Stomach (tissue), 8 donors: ENCODE measurements at regions not wholly inside any gene's neighbourhood (a gene's known extent, or its start where the extent isn't known, plus 50 kb on each side); places are given as distances from the start of the nearest gene placed in this dataset.

ENCODE experiments used
- DNase-seq, 2 donors: peaks; one replicate each; pipeline versions ENCODE4 v3.0.0 to v3.0.0-alpha.2; 2013 to 2019
- H3K27ac ChIP-seq, 5 donors: fragments of 200-600 bp in 4 of 5; sonication (generic) in 4 of 5; one replicate each; pipeline ENCODE4 v1.5.1; 2013 to 2019; ENCODE audit warnings: mild to moderate bottlenecking in 1 of 5, moderate library complexity in 1 of 5
- H3K27me3 ChIP-seq, 3 donors: fragments of 200-600 bp; sonication (generic); one replicate each; pipeline ENCODE4 v1.5.1; 2017 to 2019; ENCODE audit warnings: mixed run types in 1 of 3
- H3K36me3 ChIP-seq, 4 donors: fragments of 200-600 bp; sonication (generic); 1 replicate in 3 of 4; 2 replicates in 1 of 4; pipeline ENCODE4 v1.5.1; 2016 to 2019
- H3K4me1 ChIP-seq, 4 donors: fragments of 200-600 bp; sonication (generic); one replicate each; pipeline ENCODE4 v1.5.1; 2016 to 2019
- H3K4me3 ChIP-seq, 4 donors: fragments of 200-600 bp; sonication (generic) in 3 of 4; one replicate each; pipeline ENCODE4 v1.5.1; 2016 to 2019; ENCODE audit warnings: mild to moderate bottlenecking in 1 of 4
- H3K9me3 ChIP-seq, 4 donors: fragments of 200-600 bp; sonication (generic); one replicate each; pipeline ENCODE4 v1.5.1; 2016 to 2019
- CTCF ChIP-seq, 7 experiments: fragments of 450-650 bp in 4 of 7; fragments of 200-600 bp in 3 of 7; sonication (generic) in 3 of 7; IDR thresholded peaks; one replicate each; pipeline ENCODE4 v1.5.1; 2016 to 2019; ENCODE audit warnings: antibody characterized with exemption in 7 of 7, control low read depth in 2 of 7, mild to moderate bottlenecking in 1 of 7
- EP300 ChIP-seq: sonication (generic); formaldehyde crosslinking; IDR thresholded peaks from one replicate; pipeline ENCODE4 v1.6.1; 2017; ENCODE audit warnings: antibody characterized with exemption
- POLR2A ChIP-seq, 4 donors: fragments of 450-650 bp; IDR thresholded peaks; one replicate each; pipeline ENCODE4 v1.6.1; 2016; ENCODE audit warnings: antibody characterized with exemption in 4 of 4, control low read depth in 2 of 4, mild to moderate bottlenecking in 1 of 4, moderate library complexity in 1 of 4
- POLR2AphosphoS5 ChIP-seq, 3 donors: sonication (generic); formaldehyde crosslinking; IDR thresholded peaks; one replicate each; pipeline ENCODE4 v1.6.1; 2016; ENCODE audit warnings: antibody characterized with exemption in 3 of 3
- WGBS, 5 donors: extraction: QIAGEN DNeasy Blood & Tissue Kit in 3 of 5; methylation state at CpG; one replicate each; pipeline versions ENCODE4 v1.1.5 to v1.1.7; 2013 to 2018; 5-methylcytosine and 5-hydroxymethylcytosine counted together
- intact Hi-C: fragments of 100-400 bp; cut with DNase I; formaldehyde crosslinking; loops from one replicate; pipeline ENCODE4 v1.15.1; 2023; ENCODE audit warnings: low total_unique reads
- donor health status: healthy with polysubstance abuse.
- donor health status: Bipolar disorder and iron deficiency.
- donor health status: healthy.

- Histone ChIP-seq H3K36me3 (no peaks in the 10 kb centered on the region), H3K4me3 (no peak overlapping the region)
- 36 to 77% (median 66%) methylated on average over 2 of the region's 2 CpGs for WGBS, 5 donors
Measured at GRCh38 chrX:10904220-10904619, 206.9 kb upstream of the HCCS start.

GRCh38 chrX:10906866-10907265, 204.3 kb upstream of the HCCS start:
- TF ChIP-seq POLR2A (IDR thresholded peaks at IDR 0.05): no peak
- H3K4me3 ChIP-seq: no peak overlapping the region
- no peak for DNase-seq
- intact Hi-C loops: no loop called here
- peaks cover 0 to 13% (median 3%) of the 10 kb centered on the region in 4 donors for H3K9me3 ChIP-seq
- no peaks in the 10 kb centered on the region for H3K36me3 ChIP-seq
- 53 to 100% (median 77%) methylated on average over 1 of the region's 1 CpG for WGBS, 5 donors
- H3K27me3 ChIP-seq: no peaks in the 10 kb centered on the region
- H3K4me1 ChIP-seq: no peaks in the 10 kb centered on the region
- H3K27ac ChIP-seq: no peak overlapping the region

More at GRCh38 chrX:10904220-10904619, 206.9 kb upstream of the HCCS start:
- DNase-seq: no peak
- intact Hi-C loops: no loop called here
- peaks cover 0 to 13% (median 3%) of the 10 kb centered on the region in 4 donors for H3K9me3 ChIP-seq
- TF ChIP-seq CTCF (IDR thresholded peaks at IDR 0.05) (no peak), EP300 (no peak), POLR2A (IDR thresholded peaks at IDR 0.05) (no peak), POLR2AphosphoS5 (IDR thresholded peaks at IDR 0.05) (no peak)
- no peaks in the 10 kb centered on the region for H3K27me3 ChIP-seq
- H3K27ac ChIP-seq: no peak overlapping the region
- H3K4me1 ChIP-seq: peaks cover 0 to 8% (median 0%) of the 10 kb centered on the region in 4 donors

- Histone ChIP-seq H3K36me3 (no peaks in the 10 kb centered on the region), H3K4me1 (no peaks in the 10 kb centered on the region), H3K27ac (no peak overlapping the region), H3K9me3 (peaks cover 0 to under 1% (median 0%) of the 10 kb centered on the region in 4 donors), H3K4me3 (no peak overlapping the region), H3K27me3 (no peaks in the 10 kb centered on the region)
- DNase-seq: no peak
- intact Hi-C loops: no loop called here
- TF ChIP-seq EP300: no peak
- TF ChIP-seq POLR2A (IDR thresholded peaks at IDR 0.05): no peak
- no peak for TF ChIP-seq CTCF (IDR thresholded peaks at IDR 0.05)
- TF ChIP-seq POLR2AphosphoS5 (IDR thresholded peaks at IDR 0.05): no peak
Measured at GRCh38 chrX:10922159-10922558, 189.0 kb upstream of the HCCS start.

GRCh38 chrX:10922835-10923234, 188.3 kb upstream of the HCCS start:
- H3K27ac ChIP-seq: no peak overlapping the region
- WGBS, 5 donors: 71 to 94% (median 81%) methylated on average over 1 of the region's 1 CpG
- no peak for DNase-seq
- H3K27me3 ChIP-seq: no peaks in the 10 kb centered on the region
- peaks cover 0 to 7% (median under 1%) of the 10 kb centered on the region in 4 donors for H3K9me3 ChIP-seq
- no peaks in the 10 kb centered on the region for H3K4me1 ChIP-seq
- no peak for TF ChIP-seq POLR2AphosphoS5 (IDR thresholded peaks at IDR 0.05)
- TF ChIP-seq POLR2A (IDR thresholded peaks at IDR 0.05): no peak
- TF ChIP-seq EP300: no peak
- H3K4me3 ChIP-seq: no peak overlapping the region
- intact Hi-C loops: no loop called here
- H3K36me3 ChIP-seq: no peaks in the 10 kb centered on the region

GRCh38 chrX:10923466-10923865, 187.7 kb upstream of the HCCS start:
- intact Hi-C loops: no loop called here
- no peak overlapping the region for H3K27ac ChIP-seq
- no peak for DNase-seq
- WGBS, 5 donors: 73 to 87% (median 78%) methylated on average over 3 of the region's 3 CpGs
- TF ChIP-seq CTCF (IDR thresholded peaks at IDR 0.05) (no peak), POLR2AphosphoS5 (IDR thresholded peaks at IDR 0.05) (no peak), EP300 (no peak), POLR2A (IDR thresholded peaks at IDR 0.05) (no peak)
- peaks cover 0 to 13% (median 4%) of the 10 kb centered on the region in 4 donors for H3K9me3 ChIP-seq
- H3K36me3 ChIP-seq: no peaks in the 10 kb centered on the region
- no peak overlapping the region for H3K4me3 ChIP-seq
- H3K4me1 ChIP-seq: no peaks in the 10 kb centered on the region
- no peaks in the 10 kb centered on the region for H3K27me3 ChIP-seq
